HepG2 (cell line): ENCODE measurements at regions not wholly inside any gene's neighbourhood (a gene's known extent, or its start where the extent isn't known, plus 50 kb on each side); places are given as distances from the start of the nearest gene placed in this dataset.

Source experiments
- ATAC-seq: fragments of 200-7000 bp; cut with Tn5 transposase; 3 replicates; pipeline ENCODE4 v1.9.1; 2020; ENCODE audit warnings: mild to moderate bottlenecking, moderate library complexity
- BruUV-seq: library from RNA; stranded (reverse); fragments of 400-500 nt; replicated peaks from 2 replicates; lab custom pipeline; 2021; lab: Mats Ljungman, UMichigan
- CTCF ChIA-PET: fragments of 300-600 bp; formaldehyde crosslinking; extraction: SDS; loops from one replicate; lab custom pipeline; 2021; ENCODE audit warnings: low total read pairs, inconsistent platforms, low intra/inter-chr PET ratio; lab: Yijun Ruan, JAX
- POLR2A ChIA-PET: fragments of 350-600 bp; sonication (Branson Sonifier 250); formaldehyde crosslinking; loops from one replicate; lab custom pipeline; 2020; ENCODE audit warnings: antibody characterized with exemption, inconsistent platforms; lab: Yijun Ruan, JAX
- DNase-seq: peaks from one replicate; pipeline ENCODE4 v3.0.0-alpha.2; 2015; ENCODE audit warnings: low spot score
- FAIRE-seq: peaks from 3 replicates; lab custom pipeline; 2011; peaks lifted over from hg19 to GRCh38; lab: Jason Lieb, UNC
- H2AFZ ChIP-seq: one replicate; pipeline ENCODE4 v1.6.1; 2011; ENCODE audit warnings: low read length, inconsistent platforms
- H3K27ac ChIP-seq: fragments of 300-600 bp; 3 replicates; pipeline ENCODE4 v1.8.0; 2011; ENCODE audit warnings: mixed run types, mild to moderate bottlenecking, mixed read lengths, low read length, inconsistent platforms; ENCODE audit not compliant: insufficient read depth; ENCODE audit errors: extremely low read length
- H3K27me3 ChIP-seq, 2 experiments: fragments of 200-600 bp in 1 of 2; 2 replicates in 1 of 2; 3 replicates in 1 of 2; pipeline versions ENCODE4 v1.6.0 to v1.8.0; 2011; ENCODE audit warnings: low read length in 2 of 2, mild to moderate bottlenecking in 2 of 2, moderate library complexity in 2 of 2, inconsistent platforms in 1 of 2; ENCODE audit not compliant: insufficient read depth in 2 of 2, control insufficient read depth in 1 of 2
- H3K36me3 ChIP-seq, 2 experiments: fragments of 200-600 bp in 1 of 2; replicated peaks in 1 of 2; 2 replicates in 1 of 2; 3 replicates in 1 of 2; pipeline versions ENCODE4 v1.5.1 to v1.8.0; 2011; ENCODE audit warnings: low read length in 2 of 2, inconsistent platforms in 1 of 2; ENCODE audit not compliant: insufficient read depth in 2 of 2, control insufficient read depth in 1 of 2
- H3K4me1 ChIP-seq: 2 replicates; pipeline ENCODE4 v1.5.1; 2012; ENCODE audit warnings: low read length, inconsistent platforms; ENCODE audit not compliant: insufficient read depth
- H3K4me2 ChIP-seq: 2 replicates; pipeline ENCODE4 v1.6.0; 2011; ENCODE audit warnings: low read depth, low read length, inconsistent platforms
- H3K4me3 ChIP-seq, 3 experiments: fragments of 200-600 bp in 1 of 3; sonication (generic), shearing (Covaris generic) in 1 of 3; replicated peaks in 1 of 3; 2 replicates each; pipeline ENCODE4 v1.5.1; 2011 to 2016; ENCODE audit warnings: low read length in 3 of 3, inconsistent platforms in 2 of 3, low read depth in 2 of 3, mild to moderate bottlenecking in 2 of 3, control low read depth in 1 of 3, mixed read lengths in 1 of 3; ENCODE audit not compliant: insufficient read depth in 1 of 3
- H3K79me2 ChIP-seq: one replicate; pipeline ENCODE4 v1.6.1; 2011; ENCODE audit warnings: low read length, inconsistent platforms; ENCODE audit not compliant: insufficient read depth
- H3K9ac ChIP-seq: 2 replicates; pipeline ENCODE4 v1.6.0; 2011; ENCODE audit warnings: mild to moderate bottlenecking, low read depth, low read length, inconsistent platforms; ENCODE audit not compliant: insufficient read depth
- H3K9me3 ChIP-seq: 2 replicates; pipeline ENCODE4 v1.5.1; 2012; ENCODE audit warnings: mild to moderate bottlenecking, low read length
- H4K20me1 ChIP-seq: 2 replicates; pipeline ENCODE4 v1.6.0; 2011; ENCODE audit warnings: inconsistent platforms, mild to moderate bottlenecking, low read length, moderate library complexity; ENCODE audit not compliant: insufficient read depth
- ASH2L ChIP-seq: fragments of 300-600, 200-600 bp; sonication (generic); IDR thresholded peaks from 2 replicates; pipeline ENCODE4 v1.7.0; 2017; ENCODE audit warnings: low read depth, mild to moderate bottlenecking, moderate library complexity, mixed read lengths, low read length; ENCODE audit not compliant: insufficient read length
- HOXD1 ChIP-seq: sonication (generic); formaldehyde crosslinking; IDR thresholded peaks from 2 replicates; pipeline ENCODE4 v1.5.0; 2020; ENCODE audit warnings: missing genetic modification reagents
- KMT2B ChIP-seq: IDR thresholded peaks from 2 replicates; pipeline ENCODE4 v1.6.1; 2016; ENCODE audit warnings: missing genetic modification reagents, missing compliant biosample characterization
- NCOR1 ChIP-seq: fragments of 200-600 bp; sonication (generic); IDR thresholded peaks from 2 replicates; pipeline ENCODE4 v1.7.0; 2017; ENCODE audit warnings: antibody characterized with exemption, low read length, borderline replicate concordance
- NPAS2 ChIP-seq: sonication (generic); formaldehyde crosslinking; IDR thresholded peaks from 2 replicates; pipeline ENCODE4 v1.8.0; 2022; ENCODE audit warnings: mild to moderate bottlenecking, missing genetic modification reagents, borderline replicate concordance
- NR2F2 ChIP-seq: IDR thresholded peaks from 2 replicates; pipeline ENCODE4 v1.6.1; 2012; ENCODE audit warnings: low read depth, inconsistent platforms, borderline replicate concordance
- PHB2 ChIP-seq: fragments of 450-650 bp; IDR thresholded peaks from 2 replicates; pipeline ENCODE4 v1.6.1; 2018; ENCODE audit not compliant: partially characterized antibody
- RFXANK ChIP-seq: IDR thresholded peaks from 2 replicates; pipeline ENCODE4 v1.6.1; 2016
- TRAFD1 ChIP-seq: sonication (generic); formaldehyde crosslinking; IDR thresholded peaks from 2 replicates; pipeline ENCODE4 v1.5.1; 2020; ENCODE audit warnings: missing genetic modification reagents, mild to moderate bottlenecking, borderline replicate concordance
- ZFP62 ChIP-seq: sonication (generic); formaldehyde crosslinking; IDR thresholded peaks from 2 replicates; pipeline ENCODE4 v1.4.0; 2020; ENCODE audit warnings: missing genetic modification reagents
- ZFX ChIP-seq: sonication (generic); formaldehyde crosslinking; IDR thresholded peaks from 2 replicates; pipeline ENCODE4 v1.4.0; 2020; ENCODE audit warnings: mild to moderate bottlenecking, low read depth, missing genetic modification reagents, moderate library complexity
- WGBS: methylation state at CpG from one replicate; pipeline ENCODE4 v1.1.6; 2017; ENCODE audit warnings: low lambda C conversion rate; 5-methylcytosine and 5-hydroxymethylcytosine counted together
- in situ Hi-C: cut with HindIII; loops from 2 replicates; pipeline ENCODE4 v1.10.0; 2017; ENCODE audit warnings: low pct_unique_long_range_greater_than_20kb; ENCODE audit not compliant: extremely low pct_ligation_motif_present
- intact Hi-C: fragments of 100-400 bp; cut with micrococcal nuclease; formaldehyde crosslinking; loops from one replicate; pipeline ENCODE4 v1.10.0; 2022; ENCODE audit not compliant: unreplicated experiment
- TF ChIP-seq, protein P1 (sequence below): sonication (generic); formaldehyde crosslinking; IDR thresholded peaks from one replicate; pipeline ENCODE4 v1.5.1; 2020; ENCODE audit warnings: mild to moderate bottlenecking, missing genetic modification reagents; ENCODE audit errors: not compliant biosample characterization
- TF ChIP-seq, protein P2 (sequence below): sonication (generic); formaldehyde crosslinking; IDR thresholded peaks from 2 replicates; pipeline ENCODE4 v1.9.0; 2021; ENCODE audit warnings: missing genetic modification reagents, mild to moderate bottlenecking, borderline replicate concordance

DNA sequence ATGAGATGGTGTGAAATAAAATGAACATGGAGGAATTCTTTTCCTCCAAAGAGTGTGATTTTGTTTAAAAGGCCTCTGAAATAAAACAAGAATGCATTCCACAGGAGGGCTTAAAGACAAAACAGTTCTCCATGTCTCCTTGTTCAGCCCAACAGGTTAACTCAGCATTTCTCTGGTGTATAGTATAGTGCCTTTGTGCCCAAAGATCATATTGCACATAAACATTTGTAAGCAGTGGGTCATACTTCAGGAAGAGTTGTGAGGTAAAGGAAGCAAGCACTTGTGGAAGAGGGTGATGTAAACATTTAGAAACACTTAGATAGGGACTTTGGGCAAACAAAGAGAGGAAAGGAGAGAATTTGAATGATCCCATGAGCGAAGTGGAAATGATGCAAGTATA, 433.9 kb downstream of the SIPA1L2 start (continued):
- TF ChIP-seq, protein P1, sequence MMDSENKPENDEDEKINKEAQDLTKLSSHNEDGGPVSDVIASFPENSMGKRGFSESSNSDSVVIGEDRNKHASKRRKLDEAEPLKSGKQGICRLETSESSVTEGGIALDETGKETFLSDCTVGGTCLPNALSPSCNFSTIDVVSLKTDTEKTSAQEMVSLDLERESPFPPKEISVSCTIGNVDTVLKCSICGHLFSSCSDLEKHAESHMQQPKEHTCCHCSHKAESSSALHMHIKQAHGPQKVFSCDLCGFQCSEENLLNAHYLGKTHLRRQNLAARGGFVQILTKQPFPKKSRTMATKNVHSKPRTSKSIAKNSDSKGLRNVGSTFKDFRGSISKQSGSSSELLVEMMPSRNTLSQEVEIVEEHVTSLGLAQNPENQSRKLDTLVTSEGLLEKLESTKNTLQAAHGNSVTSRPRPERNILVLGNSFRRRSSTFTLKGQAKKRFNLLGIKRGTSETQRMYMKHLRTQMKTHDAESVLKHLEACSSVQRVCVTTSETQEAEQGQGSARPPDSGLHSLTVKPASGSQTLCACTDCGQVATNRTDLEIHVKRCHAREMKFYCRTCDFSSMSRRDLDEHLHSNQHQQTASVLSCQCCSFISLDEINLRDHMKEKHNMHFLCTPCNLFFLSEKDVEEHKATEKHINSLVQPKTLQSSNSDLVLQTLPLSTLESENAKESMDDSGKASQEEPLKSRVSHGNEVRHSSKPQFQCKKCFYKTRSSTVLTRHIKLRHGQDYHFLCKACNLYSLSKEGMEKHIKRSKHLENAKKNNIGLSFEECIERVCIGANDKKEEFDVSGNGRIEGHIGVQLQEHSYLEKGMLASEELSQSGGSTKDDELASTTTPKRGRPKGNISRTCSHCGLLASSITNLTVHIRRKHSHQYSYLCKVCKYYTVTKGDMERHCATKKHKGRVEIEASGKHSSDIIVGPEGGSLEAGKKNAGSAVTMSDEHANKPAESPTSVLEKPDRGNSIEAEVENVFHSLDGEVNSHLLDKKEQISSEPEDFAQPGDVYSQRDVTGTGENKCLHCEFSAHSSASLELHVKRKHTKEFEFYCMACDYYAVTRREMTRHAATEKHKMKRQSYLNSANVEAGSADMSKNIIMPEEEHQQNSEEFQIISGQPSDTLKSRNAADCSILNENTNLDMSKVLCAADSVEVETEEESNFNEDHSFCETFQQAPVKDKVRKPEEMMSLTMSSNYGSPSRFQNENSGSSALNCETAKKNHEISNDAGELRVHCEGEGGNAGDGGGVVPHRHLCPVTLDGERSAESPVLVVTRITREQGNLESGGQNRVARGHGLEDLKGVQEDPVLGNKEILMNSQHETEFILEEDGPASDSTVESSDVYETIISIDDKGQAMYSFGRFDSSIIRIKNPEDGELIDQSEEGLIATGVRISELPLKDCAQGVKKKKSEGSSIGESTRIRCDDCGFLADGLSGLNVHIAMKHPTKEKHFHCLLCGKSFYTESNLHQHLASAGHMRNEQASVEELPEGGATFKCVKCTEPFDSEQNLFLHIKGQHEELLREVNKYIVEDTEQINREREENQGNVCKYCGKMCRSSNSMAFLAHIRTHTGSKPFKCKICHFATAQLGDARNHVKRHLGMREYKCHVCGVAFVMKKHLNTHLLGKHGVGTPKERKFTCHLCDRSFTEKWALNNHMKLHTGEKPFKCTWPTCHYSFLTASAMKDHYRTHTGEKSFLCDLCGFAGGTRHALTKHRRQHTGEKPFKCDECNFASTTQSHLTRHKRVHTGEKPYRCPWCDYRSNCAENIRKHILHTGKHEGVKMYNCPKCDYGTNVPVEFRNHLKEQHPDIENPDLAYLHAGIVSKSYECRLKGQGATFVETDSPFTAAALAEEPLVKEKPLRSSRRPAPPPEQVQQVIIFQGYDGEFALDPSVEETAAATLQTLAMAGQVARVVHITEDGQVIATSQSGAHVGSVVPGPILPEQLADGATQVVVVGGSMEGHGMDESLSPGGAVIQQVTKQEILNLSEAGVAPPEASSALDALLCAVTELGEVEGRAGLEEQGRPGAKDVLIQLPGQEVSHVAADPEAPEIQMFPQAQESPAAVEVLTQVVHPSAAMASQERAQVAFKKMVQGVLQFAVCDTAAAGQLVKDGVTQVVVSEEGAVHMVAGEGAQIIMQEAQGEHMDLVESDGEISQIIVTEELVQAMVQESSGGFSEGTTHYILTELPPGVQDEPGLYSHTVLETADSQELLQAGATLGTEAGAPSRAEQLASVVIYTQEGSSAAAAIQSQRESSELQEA: no peak

- Histone ChIP-seq H3K4me2 (no peak overlapping the region), H3K36me3 (no peaks in the 10 kb centered on the region), H3K27ac (no peak overlapping the region), H3K4me1 (no peaks in the 10 kb centered on the region), H4K20me1 (no peaks in the 10 kb centered on the region), H3K9ac (no peak overlapping the region), H2AFZ (no peak overlapping the region), H3K27me3 (no peaks in the 10 kb centered on the region), H3K4me3 (no peak overlapping the region), H3K79me2 (no peaks in the 10 kb centered on the region), H3K9me3 (no peaks in the 10 kb centered on the region)
- FAIRE-seq (no peak), ATAC-seq (no peak)
- intact Hi-C loops: no loop called here
- no TSS peak for BruUV-seq
- ChIA-PET CTCF (no interaction called here), POLR2A (no interaction called here)
- in situ Hi-C loops: no loop called here
- TF ChIP-seq ASH2L (no peak), ZFP62 (CRISPR knock-in tag) (no peak), RFXANK (CRISPR knock-in tag) (no peak), HOXD1 (CRISPR knock-in tag) (no peak), KMT2B (CRISPR knock-in tag) (no peak), TRAFD1 (CRISPR knock-in tag) (no peak), NPAS2 (no peak), NR2F2 (no peak), NCOR1 (no peak), ZFX (CRISPR knock-in tag) (no peak), PHB2 (no peak)
- TF ChIP-seq, protein P2, sequence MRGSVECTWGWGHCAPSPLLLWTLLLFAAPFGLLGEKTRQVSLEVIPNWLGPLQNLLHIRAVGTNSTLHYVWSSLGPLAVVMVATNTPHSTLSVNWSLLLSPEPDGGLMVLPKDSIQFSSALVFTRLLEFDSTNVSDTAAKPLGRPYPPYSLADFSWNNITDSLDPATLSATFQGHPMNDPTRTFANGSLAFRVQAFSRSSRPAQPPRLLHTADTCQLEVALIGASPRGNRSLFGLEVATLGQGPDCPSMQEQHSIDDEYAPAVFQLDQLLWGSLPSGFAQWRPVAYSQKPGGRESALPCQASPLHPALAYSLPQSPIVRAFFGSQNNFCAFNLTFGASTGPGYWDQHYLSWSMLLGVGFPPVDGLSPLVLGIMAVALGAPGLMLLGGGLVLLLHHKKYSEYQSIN: no peak
- TF ChIP-seq, all 625 proteins: peak for 0
- DNase-seq: no peak
- WGBS: 13% methylated on average over 1 of the region's 1 CpG
Measured at GRCh38 chr1:232194424-232194823, 435.5 kb downstream of the SIPA1L2 start.
